K562 (cell line): ENCODE measurements at regions not wholly inside any gene's neighbourhood (a gene's known extent, or its start where the extent isn't known, plus 50 kb on each side); places are given as distances from the start of the nearest gene placed in this dataset.

Experiments used
- GTF2A2 ChIP-seq: IDR thresholded peaks from 2 replicates; pipeline ENCODE4 v1.6.1; 2016; ENCODE audit warnings: mild to moderate bottlenecking, missing genetic modification characterization, missing compliant biosample characterization
- TCFL5 ChIP-seq: fragments of 250-450 bp; sonication (Bioruptor Pico); conservative IDR thresholded peaks from 2 replicates; pipeline ENCODE4 v1.6.1; 2021; ENCODE audit warnings: mild to moderate bottlenecking, moderate library complexity, matching md5 sums
- ZBTB8A ChIP-seq: fragments of 450-650 bp; IDR thresholded peaks from 2 replicates; pipeline ENCODE4 v1.6.1; 2018; ENCODE audit warnings: mild to moderate bottlenecking, moderate library complexity; ENCODE audit not compliant: partially characterized antibody
- ZNF174 ChIP-seq: fragments of 250-450 bp; sonication (Bioruptor Pico); IDR thresholded peaks from 2 replicates; pipeline ENCODE4 v1.4.0; 2020; ENCODE audit warnings: mild to moderate bottlenecking
- ZNF212 ChIP-seq: fragments of 450-650 bp; formaldehyde crosslinking; IDR thresholded peaks from 2 replicates; pipeline ENCODE4 v1.4.0; 2020; ENCODE audit warnings: mild to moderate bottlenecking
- ZNF408 ChIP-seq: fragments of 250-450 bp; sonication (Bioruptor Pico); IDR thresholded peaks from 2 replicates; pipeline ENCODE4 v1.4.0; 2020; ENCODE audit warnings: low read depth, mild to moderate bottlenecking, moderate library complexity
- TF ChIP-seq, protein P1 (sequence below): fragments of 250-450 bp; sonication (Bioruptor Pico); IDR thresholded peaks from 2 replicates; pipeline ENCODE4 v1.4.0; 2020; ENCODE audit warnings: mild to moderate bottlenecking, moderate library complexity, borderline replicate concordance
- TF ChIP-seq, protein P2 (sequence below), 2 experiments: IDR thresholded peaks; 2 replicates each; pipeline ENCODE4 v1.6.1; 2012; ENCODE audit warnings: improper control_type of control experiment in 2 of 2, low read depth in 2 of 2, low read length in 2 of 2, borderline replicate concordance in 1 of 2
- TF ChIP-seq, protein P3 (sequence below), 3 experiments: fragments of 200-800 bp in 1 of 3; sonication (Bioruptor generic) in 1 of 3; sonication (generic) in 1 of 3; formaldehyde crosslinking in 1 of 3; IDR thresholded peaks; 2 replicates each; pipeline versions ENCODE4 v1.6.1 to v1.8.0; 2016 to 2022; ENCODE audit warnings: mild to moderate bottlenecking in 2 of 3, missing compliant biosample characterization in 2 of 3, missing genetic modification characterization in 2 of 3, missing genetic modification reagents in 1 of 3
- TF ChIP-seq, protein P4 (sequence below): fragments of 200-600 bp; sonication (generic); IDR thresholded peaks from one replicate; pipeline ENCODE4 v1.6.1; 2012; ENCODE audit warnings: mild to moderate bottlenecking, low read depth, low read length, inconsistent platforms

GRCh38 chr16:55981557-55981956 lies 106.4 kb upstream of the CES5A start (continued):
- TF ChIP-seq, protein P1, sequence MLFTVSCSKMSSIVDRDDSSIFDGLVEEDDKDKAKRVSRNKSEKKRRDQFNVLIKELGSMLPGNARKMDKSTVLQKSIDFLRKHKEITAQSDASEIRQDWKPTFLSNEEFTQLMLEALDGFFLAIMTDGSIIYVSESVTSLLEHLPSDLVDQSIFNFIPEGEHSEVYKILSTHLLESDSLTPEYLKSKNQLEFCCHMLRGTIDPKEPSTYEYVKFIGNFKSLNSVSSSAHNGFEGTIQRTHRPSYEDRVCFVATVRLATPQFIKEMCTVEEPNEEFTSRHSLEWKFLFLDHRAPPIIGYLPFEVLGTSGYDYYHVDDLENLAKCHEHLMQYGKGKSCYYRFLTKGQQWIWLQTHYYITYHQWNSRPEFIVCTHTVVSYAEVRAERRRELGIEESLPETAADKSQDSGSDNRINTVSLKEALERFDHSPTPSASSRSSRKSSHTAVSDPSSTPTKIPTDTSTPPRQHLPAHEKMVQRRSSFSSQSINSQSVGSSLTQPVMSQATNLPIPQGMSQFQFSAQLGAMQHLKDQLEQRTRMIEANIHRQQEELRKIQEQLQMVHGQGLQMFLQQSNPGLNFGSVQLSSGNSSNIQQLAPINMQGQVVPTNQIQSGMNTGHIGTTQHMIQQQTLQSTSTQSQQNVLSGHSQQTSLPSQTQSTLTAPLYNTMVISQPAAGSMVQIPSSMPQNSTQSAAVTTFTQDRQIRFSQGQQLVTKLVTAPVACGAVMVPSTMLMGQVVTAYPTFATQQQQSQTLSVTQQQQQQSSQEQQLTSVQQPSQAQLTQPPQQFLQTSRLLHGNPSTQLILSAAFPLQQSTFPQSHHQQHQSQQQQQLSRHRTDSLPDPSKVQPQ (CRISPR knock-in tag), result no peak
- TF ChIP-seq, protein P2, sequence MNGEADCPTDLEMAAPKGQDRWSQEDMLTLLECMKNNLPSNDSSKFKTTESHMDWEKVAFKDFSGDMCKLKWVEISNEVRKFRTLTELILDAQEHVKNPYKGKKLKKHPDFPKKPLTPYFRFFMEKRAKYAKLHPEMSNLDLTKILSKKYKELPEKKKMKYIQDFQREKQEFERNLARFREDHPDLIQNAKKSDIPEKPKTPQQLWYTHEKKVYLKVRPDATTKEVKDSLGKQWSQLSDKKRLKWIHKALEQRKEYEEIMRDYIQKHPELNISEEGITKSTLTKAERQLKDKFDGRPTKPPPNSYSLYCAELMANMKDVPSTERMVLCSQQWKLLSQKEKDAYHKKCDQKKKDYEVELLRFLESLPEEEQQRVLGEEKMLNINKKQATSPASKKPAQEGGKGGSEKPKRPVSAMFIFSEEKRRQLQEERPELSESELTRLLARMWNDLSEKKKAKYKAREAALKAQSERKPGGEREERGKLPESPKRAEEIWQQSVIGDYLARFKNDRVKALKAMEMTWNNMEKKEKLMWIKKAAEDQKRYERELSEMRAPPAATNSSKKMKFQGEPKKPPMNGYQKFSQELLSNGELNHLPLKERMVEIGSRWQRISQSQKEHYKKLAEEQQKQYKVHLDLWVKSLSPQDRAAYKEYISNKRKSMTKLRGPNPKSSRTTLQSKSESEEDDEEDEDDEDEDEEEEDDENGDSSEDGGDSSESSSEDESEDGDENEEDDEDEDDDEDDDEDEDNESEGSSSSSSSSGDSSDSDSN (IDR thresholded peaks at IDR 0.05; ENCODE audit: borderline replicate concordance in 1 of 2, low read depth in 2 of 2, low read length in 2 of 2), result no peak
- TF ChIP-seq, protein P3, sequence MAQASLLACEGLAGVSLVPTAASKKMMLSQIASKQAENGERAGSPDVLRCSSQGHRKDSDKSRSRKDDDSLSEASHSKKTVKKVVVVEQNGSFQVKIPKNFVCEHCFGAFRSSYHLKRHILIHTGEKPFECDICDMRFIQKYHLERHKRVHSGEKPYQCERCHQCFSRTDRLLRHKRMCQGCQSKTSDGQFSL (CRISPR knock-in tag; IDR thresholded peaks at IDR 0.05), result no peak
- TF ChIP-seq, protein P3 (tag; IDR thresholded peaks at IDR 0.05), result no peak
- TF ChIP-seq GTF2A2 (tag), result no peak
- TF ChIP-seq ZBTB8A, result no peak
- no peak for TF ChIP-seq ZNF174
- TF ChIP-seq TCFL5 (CRISPR knock-in tag), result no peak
- TF ChIP-seq, protein P4, sequence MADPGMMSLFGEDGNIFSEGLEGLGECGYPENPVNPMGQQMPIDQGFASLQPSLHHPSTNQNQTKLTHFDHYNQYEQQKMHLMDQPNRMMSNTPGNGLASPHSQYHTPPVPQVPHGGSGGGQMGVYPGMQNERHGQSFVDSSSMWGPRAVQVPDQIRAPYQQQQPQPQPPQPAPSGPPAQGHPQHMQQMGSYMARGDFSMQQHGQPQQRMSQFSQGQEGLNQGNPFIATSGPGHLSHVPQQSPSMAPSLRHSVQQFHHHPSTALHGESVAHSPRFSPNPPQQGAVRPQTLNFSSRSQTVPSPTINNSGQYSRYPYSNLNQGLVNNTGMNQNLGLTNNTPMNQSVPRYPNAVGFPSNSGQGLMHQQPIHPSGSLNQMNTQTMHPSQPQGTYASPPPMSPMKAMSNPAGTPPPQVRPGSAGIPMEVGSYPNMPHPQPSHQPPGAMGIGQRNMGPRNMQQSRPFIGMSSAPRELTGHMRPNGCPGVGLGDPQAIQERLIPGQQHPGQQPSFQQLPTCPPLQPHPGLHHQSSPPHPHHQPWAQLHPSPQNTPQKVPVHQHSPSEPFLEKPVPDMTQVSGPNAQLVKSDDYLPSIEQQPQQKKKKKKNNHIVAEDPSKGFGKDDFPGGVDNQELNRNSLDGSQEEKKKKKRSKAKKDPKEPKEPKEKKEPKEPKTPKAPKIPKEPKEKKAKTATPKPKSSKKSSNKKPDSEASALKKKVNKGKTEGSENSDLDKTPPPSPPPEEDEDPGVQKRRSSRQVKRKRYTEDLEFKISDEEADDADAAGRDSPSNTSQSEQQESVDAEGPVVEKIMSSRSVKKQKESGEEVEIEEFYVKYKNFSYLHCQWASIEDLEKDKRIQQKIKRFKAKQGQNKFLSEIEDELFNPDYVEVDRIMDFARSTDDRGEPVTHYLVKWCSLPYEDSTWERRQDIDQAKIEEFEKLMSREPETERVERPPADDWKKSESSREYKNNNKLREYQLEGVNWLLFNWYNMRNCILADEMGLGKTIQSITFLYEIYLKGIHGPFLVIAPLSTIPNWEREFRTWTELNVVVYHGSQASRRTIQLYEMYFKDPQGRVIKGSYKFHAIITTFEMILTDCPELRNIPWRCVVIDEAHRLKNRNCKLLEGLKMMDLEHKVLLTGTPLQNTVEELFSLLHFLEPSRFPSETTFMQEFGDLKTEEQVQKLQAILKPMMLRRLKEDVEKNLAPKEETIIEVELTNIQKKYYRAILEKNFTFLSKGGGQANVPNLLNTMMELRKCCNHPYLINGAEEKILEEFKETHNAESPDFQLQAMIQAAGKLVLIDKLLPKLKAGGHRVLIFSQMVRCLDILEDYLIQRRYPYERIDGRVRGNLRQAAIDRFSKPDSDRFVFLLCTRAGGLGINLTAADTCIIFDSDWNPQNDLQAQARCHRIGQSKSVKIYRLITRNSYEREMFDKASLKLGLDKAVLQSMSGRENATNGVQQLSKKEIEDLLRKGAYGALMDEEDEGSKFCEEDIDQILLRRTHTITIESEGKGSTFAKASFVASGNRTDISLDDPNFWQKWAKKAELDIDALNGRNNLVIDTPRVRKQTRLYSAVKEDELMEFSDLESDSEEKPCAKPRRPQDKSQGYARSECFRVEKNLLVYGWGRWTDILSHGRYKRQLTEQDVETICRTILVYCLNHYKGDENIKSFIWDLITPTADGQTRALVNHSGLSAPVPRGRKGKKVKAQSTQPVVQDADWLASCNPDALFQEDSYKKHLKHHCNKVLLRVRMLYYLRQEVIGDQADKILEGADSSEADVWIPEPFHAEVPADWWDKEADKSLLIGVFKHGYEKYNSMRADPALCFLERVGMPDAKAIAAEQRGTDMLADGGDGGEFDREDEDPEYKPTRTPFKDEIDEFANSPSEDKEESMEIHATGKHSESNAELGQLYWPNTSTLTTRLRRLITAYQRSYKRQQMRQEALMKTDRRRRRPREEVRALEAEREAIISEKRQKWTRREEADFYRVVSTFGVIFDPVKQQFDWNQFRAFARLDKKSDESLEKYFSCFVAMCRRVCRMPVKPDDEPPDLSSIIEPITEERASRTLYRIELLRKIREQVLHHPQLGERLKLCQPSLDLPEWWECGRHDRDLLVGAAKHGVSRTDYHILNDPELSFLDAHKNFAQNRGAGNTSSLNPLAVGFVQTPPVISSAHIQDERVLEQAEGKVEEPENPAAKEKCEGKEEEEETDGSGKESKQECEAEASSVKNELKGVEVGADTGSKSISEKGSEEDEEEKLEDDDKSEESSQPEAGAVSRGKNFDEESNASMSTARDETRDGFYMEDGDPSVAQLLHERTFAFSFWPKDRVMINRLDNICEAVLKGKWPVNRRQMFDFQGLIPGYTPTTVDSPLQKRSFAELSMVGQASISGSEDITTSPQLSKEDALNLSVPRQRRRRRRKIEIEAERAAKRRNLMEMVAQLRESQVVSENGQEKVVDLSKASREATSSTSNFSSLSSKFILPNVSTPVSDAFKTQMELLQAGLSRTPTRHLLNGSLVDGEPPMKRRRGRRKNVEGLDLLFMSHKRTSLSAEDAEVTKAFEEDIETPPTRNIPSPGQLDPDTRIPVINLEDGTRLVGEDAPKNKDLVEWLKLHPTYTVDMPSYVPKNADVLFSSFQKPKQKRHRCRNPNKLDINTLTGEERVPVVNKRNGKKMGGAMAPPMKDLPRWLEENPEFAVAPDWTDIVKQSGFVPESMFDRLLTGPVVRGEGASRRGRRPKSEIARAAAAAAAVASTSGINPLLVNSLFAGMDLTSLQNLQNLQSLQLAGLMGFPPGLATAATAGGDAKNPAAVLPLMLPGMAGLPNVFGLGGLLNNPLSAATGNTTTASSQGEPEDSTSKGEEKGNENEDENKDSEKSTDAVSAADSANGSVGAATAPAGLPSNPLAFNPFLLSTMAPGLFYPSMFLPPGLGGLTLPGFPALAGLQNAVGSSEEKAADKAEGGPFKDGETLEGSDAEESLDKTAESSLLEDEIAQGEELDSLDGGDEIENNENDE, result no peak
- TF ChIP-seq ZNF212 (CRISPR knock-in tag), result no peak
- TF ChIP-seq ZNF408 (CRISPR knock-in tag), result no peak
